GM19467 (cell line): ENCODE measurements at regions not wholly inside any gene's neighbourhood (a gene's known extent, or its start where the extent isn't known, plus 50 kb on each side); places are given as distances from the start of the nearest gene placed in this dataset.

Experiments used
- ATAC-seq: cut with Tn5 transposase; IDR thresholded peaks from one replicate; pipeline ENCODE4 v1.9.1; 2021; ENCODE audit warnings: mild to moderate bottlenecking, moderate library complexity; ENCODE audit not compliant: unreplicated experiment

GRCh38 chr6:62480544-62480943 is 194.5 kb upstream of the KHDRBS2 start:
- no peak for ATAC-seq

- no peak for ATAC-seq
Measured at GRCh38 chr6:62479697-62480220, 193.7 kb upstream of the KHDRBS2 start.

- no peak for ATAC-seq
Measured at GRCh38 chr6:62474793-62475192, 188.8 kb upstream of the KHDRBS2 start.

GRCh38 chr6:62466607-62467006 is 180.6 kb upstream of the KHDRBS2 start:
- ATAC-seq, result no peak

GRCh38 chr6:62465206-62465605 is 179.2 kb upstream of the KHDRBS2 start:
- ATAC-seq, result no peak

GRCh38 chr6:62452586-62452985 is 166.6 kb upstream of the KHDRBS2 start:
- ATAC-seq, result no peak

GRCh38 chr6:62446647-62447316 is 160.8 kb upstream of the KHDRBS2 start:
- no peak for ATAC-seq

- ATAC-seq, result no peak
Measured at GRCh38 chr6:62445521-62445920, 159.5 kb upstream of the KHDRBS2 start.

- ATAC-seq, result no peak
Measured at GRCh38 chr6:62441182-62441581, 155.2 kb upstream of the KHDRBS2 start.

GRCh38 chr6:62429781-62430180 is 143.8 kb upstream of the KHDRBS2 start:
- no peak for ATAC-seq

- no peak for ATAC-seq
Measured at GRCh38 chr6:62400521-62401259, 114.7 kb upstream of the KHDRBS2 start.

- ATAC-seq, result no peak
Measured at GRCh38 chr6:62393608-62394007, 107.6 kb upstream of the KHDRBS2 start.

- no peak for ATAC-seq
Measured at GRCh38 chr6:62392291-62392690, 106.3 kb upstream of the KHDRBS2 start.

GRCh38 chr6:62391358-62391757 is 105.3 kb upstream of the KHDRBS2 start:
- ATAC-seq, result no peak

GRCh38 chr6:62390401-62390800 is 104.4 kb upstream of the KHDRBS2 start:
- no peak for ATAC-seq

- no peak for ATAC-seq
Measured at GRCh38 chr6:62371453-62372210, 85.6 kb upstream of the KHDRBS2 start.

GRCh38 chr6:62367601-62368000 is 81.6 kb upstream of the KHDRBS2 start:
- peak; percentile 90 for ATAC-seq

GRCh38 chr6:62362097-62362496 is 76.1 kb upstream of the KHDRBS2 start:
- ATAC-seq, result no peak

GRCh38 chr6:62357835-62358234 is 71.8 kb upstream of the KHDRBS2 start:
- ATAC-seq, result no peak

- no peak for ATAC-seq
Measured at GRCh38 chr6:62354261-62354660, 68.2 kb upstream of the KHDRBS2 start.

- ATAC-seq, result no peak
Measured at GRCh38 chr6:62345962-62346689, 60.1 kb upstream of the KHDRBS2 start.
